Muscle of arm (tissue), 1 donor: ENCODE measurements at regions not wholly inside any gene's neighbourhood (a gene's known extent, or its start where the extent isn't known, plus 50 kb on each side); places are given as distances from the start of the nearest gene placed in this dataset.

Experiments
- DNase-seq: peaks from one replicate; pipeline ENCODE4 v3.0.0-alpha.2; 2013

- no peak for DNase-seq
Observed at GRCh38 chr18:49658823-49659404, 97.1 kb downstream of the LIPG start.

- no peak for DNase-seq
Observed at GRCh38 chr18:49656073-49656692, 94.3 kb downstream of the LIPG start.

DNA sequence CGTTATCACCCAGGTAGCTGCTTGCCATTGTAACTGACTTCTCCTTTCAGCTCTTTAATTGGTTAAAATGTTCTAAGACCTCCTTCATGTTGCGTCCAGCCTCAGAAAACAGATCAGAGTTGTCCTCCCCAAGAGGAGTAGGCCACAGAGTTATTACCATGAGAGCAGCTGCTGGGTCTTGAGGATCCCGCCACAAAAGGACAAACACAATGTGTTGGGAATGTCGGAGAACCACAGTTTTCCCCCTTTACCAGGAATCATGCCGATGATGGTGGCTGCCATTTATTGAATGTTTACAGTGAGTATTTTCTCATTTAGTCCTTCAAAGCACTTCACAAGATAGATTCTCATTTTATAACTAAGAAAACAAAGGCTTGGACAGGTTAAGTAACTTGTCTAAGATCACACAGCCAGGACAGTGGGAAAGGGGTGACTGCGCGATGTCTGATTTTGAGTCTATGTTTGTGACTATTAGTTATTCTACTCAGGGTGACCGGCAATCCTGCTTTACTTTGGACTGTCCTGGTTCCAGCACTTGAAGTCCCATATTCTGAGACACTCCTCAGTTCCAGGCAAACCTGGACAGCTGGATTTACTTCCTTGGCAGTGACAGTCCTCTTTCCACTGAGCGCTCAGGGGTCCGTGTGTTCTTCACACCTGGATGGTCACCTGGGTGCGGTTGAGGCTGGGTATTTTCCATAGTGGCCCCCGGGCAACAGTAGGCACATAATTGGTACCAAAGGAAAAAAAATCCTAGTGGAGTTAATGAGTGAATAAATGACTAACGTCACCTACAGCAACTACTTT, 93.6 kb downstream of the LIPG start:
- DNase-seq, result no peak

DNA sequence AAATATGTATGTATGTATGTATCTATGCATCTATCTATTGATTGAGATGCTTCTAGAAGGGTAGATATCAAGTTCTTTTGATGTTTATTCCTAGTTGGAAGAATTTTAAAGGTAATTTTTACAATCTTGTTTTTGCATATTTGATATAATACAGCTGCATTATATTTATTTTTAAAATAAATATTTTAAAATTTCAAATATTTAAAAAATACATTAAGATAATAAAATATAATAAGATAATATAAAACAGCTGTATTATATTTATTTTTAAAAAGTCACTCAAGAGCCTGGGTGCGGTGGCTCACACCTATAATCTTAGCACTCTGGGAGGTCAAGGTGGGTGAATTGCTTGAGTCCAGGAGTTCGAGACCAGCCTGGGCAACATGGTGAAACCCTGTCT, 92.5 kb downstream of the LIPG start:
- no peak for DNase-seq

DNA sequence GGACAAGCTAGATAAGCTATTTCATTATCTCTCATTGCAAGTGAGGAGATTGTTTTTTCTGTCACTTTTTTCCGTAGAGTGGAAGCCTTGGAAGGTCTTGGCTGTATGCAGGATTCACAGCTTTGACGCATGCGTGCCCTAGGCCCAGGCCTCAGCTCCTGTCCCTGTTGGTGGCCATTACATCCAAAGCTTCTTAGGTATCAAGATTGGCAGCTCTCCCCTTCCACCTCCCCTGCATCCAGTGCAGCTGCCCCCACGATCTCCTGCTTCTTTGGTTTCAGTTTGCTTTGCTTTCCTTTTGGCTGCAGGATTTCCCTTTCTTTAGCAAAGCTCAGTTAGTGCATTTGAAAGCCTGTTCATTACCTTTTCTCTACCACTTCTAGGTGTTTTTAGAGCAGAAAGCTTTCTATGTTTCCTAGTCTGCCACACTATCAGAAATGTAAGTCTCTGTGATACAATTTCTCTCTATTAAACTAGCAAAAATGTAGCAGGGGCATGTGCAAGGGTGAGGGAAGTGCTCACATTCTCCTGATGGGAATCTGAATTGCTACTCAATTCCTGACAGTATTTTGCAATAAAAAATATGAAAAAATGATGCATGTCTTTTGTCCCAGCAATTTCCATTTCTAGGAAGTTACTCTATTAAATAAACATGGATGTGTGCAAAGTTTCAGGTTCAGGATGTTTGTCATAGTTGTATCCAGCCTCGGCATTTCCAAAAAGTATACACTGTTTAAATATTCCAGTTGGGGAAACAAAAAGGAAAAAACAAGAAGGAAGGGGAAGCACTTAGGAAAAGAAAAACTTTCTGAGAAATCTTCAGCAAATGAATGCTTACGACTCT, 91.2 kb downstream of the LIPG start:
- no peak for DNase-seq

DNA sequence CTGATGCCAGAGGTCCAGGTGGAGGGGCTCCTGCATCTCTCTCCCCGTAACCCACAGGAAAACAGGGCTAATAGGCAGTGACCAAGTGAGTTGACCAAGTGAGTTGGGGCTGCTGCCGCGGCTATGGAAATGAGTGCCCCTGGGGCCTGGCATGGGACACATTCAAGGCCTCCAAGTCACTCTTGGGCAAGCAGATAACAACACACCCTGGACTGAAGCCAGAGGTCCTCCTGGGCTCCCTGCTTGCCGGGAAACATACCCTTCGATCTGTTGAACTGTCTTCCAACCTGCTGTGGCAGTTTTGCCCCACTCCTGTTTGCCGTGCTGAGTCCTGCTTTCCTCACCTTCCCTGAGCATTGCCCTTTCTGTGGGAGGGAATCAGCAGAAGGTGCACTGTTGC, 89.2 kb downstream of the LIPG start:
- DNase-seq, result no peak

DNA sequence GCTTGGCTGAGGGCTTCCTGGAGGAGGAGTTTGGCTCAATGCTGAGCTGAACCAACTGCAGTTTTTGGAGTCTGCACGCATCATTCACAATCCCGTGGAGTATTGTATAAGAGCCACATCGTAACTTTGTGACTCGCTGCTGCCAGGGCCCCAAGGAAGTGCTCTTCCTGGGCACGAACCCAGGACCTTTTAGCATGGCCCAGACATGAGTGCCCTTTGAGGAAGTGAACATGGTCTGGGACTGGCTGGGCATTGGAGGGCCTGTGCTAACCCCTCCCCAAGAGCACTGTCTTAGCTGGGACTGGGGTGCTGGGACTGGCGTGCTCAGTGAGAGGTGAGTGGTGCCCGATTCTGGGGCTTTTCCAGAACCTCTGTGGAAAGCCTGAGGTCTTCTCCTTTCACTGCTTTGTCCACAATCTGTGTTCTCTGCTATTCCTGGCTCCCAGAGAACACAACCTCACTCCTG, 88.6 kb downstream of the LIPG start:
- DNase-seq, result no peak

- no peak for DNase-seq
Observed at GRCh38 chr18:49648811-49649210, 87.0 kb downstream of the LIPG start.
